ENCODE measurements at regions not wholly inside any gene's neighbourhood (a gene's known extent, or its start where the extent isn't known, plus 50 kb on each side); places are given as distances from the start of the nearest gene placed in this dataset.

DNA sequence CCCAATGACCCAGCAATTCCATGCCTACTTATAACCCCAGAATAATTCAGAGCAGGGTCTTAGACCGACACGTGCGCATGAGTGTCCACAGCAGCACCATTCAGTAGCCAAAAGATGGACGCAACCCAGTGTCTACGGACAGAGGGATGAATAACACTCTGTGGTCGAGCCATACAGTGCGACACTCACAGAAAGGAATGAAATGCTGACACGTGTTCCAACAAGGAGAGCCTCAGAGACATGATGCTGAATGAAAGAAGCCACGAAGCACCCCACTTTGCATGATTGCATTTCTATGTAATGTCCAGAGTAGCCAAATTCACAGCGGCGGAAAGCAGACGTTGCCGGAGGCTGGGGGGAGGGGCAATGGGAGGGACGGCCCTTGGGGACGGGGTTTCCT lies 134.4 kb downstream of the CTTN start (continued):
- no peak for TF ChIP-seq RNF2 (conservative IDR thresholded peaks at IDR 0.05; ENCODE audit: low read depth)
- no peak for TF ChIP-seq NFE2 (CRISPR knock-in tag; IDR thresholded peaks at IDR 0.05)
- TF ChIP-seq, protein P1, sequence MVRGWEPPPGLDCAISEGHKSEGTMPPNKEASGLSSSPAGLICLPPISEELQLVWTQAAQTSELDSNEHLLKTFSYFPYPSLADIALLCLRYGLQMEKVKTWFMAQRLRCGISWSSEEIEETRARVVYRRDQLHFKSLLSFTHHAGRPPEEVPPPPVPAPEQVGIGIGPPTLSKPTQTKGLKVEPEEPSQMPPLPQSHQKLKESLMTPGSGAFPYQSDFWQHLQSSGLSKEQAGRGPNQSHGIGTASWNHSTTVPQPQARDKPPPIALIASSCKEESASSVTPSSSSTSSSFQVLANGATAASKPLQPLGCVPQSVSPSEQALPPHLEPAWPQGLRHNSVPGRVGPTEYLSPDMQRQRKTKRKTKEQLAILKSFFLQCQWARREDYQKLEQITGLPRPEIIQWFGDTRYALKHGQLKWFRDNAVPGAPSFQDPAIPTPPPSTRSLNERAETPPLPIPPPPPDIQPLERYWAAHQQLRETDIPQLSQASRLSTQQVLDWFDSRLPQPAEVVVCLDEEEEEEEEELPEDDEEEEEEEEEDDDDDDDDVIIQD (CRISPR knock-in tag; IDR thresholded peaks at IDR 0.05; ENCODE audit: low read depth): no peak
- TF ChIP-seq, protein P2, sequence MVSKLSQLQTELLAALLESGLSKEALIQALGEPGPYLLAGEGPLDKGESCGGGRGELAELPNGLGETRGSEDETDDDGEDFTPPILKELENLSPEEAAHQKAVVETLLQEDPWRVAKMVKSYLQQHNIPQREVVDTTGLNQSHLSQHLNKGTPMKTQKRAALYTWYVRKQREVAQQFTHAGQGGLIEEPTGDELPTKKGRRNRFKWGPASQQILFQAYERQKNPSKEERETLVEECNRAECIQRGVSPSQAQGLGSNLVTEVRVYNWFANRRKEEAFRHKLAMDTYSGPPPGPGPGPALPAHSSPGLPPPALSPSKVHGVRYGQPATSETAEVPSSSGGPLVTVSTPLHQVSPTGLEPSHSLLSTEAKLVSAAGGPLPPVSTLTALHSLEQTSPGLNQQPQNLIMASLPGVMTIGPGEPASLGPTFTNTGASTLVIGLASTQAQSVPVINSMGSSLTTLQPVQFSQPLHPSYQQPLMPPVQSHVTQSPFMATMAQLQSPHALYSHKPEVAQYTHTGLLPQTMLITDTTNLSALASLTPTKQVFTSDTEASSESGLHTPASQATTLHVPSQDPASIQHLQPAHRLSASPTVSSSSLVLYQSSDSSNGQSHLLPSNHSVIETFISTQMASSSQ (IDR thresholded peaks at IDR 0.05; ENCODE audit: low read depth): no peak
- TF ChIP-seq, protein P2 (CRISPR knock-in tag; IDR thresholded peaks at IDR 0.05; ENCODE audit: borderline replicate concordance): no peak
- no peak for TF ChIP-seq SIX1 (CRISPR knock-in tag; IDR thresholded peaks at IDR 0.05; ENCODE audit: borderline replicate concordance)
- no peak for TF ChIP-seq ZNF350 (CRISPR knock-in tag; IDR thresholded peaks at IDR 0.05; ENCODE audit: borderline replicate concordance, low read depth)
- TF ChIP-seq, protein P3, sequence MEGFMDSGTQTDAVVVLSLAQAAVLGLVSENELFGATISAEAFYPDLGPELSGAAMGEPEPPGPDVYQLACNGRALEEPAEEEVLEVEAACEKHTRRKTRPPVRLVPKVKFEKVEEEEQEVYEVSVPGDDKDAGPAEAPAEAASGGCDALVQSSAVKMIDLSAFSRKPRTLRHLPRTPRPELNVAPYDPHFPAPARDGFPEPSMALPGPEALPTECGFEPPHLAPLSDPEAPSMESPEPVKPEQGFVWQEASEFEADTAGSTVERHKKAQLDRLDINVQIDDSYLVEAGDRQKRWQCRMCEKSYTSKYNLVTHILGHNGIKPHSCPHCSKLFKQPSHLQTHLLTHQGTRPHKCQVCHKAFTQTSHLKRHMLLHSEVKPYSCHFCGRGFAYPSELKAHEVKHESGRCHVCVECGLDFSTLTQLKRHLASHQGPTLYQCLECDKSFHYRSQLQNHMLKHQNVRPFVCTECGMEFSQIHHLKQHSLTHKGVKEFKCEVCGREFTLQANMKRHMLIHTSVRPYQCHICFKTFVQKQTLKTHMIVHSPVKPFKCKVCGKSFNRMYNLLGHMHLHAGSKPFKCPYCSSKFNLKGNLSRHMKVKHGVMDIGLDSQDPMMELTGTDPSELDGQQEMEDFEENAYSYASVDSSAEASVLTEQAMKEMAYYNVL (CRISPR knock-in tag; IDR thresholded peaks at IDR 0.05; ENCODE audit: borderline replicate concordance): no peak
